ENCODE measurements at regions not wholly inside any gene's neighbourhood (a gene's known extent, or its start where the extent isn't known, plus 50 kb on each side); places are given as distances from the start of the nearest gene placed in this dataset.

DNA sequence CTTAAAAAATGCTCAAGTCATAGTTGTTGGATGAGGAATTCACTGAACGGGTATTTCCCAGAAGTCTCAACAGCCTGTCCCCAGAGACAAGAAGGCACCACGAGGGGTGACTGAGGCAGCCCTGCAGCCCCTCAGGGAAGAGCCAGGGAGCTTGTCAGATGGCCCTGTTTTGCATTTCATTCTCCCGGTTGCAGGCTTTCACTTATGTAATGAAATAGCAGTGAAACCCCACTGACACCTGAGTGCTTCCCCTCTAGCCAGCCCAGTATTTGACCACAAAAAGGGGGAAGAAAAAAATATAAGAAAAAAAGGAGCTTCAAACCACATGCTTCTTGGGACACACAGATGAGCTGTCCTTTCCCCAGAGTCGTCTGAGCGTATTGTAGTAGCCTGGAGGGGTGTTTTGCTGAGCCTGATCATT is 75.3 kb upstream of the IL12B start:
- Histone ChIP-seq H3K4me1 (ENCODE audit: insufficient read depth) (no peaks in the 10 kb centered on the region), H3K4me3 (no peak overlapping the region), H3K4me2 (no peak overlapping the region), H3K79me2 (no peaks in the 10 kb centered on the region), H2AFZ (no peak overlapping the region), H3K27me3 (no peaks in the 10 kb centered on the region), H3K36me3 (replicated peaks; ENCODE audit: insufficient read depth, low read depth) (no peaks in the 10 kb centered on the region), H3K27ac (no peak overlapping the region), H3K9me2 (replicated peaks; ENCODE audit: insufficient read depth) (no peaks in the 10 kb centered on the region), H3K9me3 (ENCODE audit: low read depth) (no peaks in the 10 kb centered on the region), H4K20me1 (ENCODE audit: insufficient read depth, poor library complexity, severe bottlenecking) (no peaks in the 10 kb centered on the region)
- WGBS (ENCODE audit: low lambda C conversion rate, missing lambda C conversion rate) = 49% methylated on average over 5 of the region's 5 CpGs
- no peak for DNase-seq (ENCODE audit: low spot score)
- TF ChIP-seq EZH2 (IDR thresholded peaks at IDR 0.05; ENCODE audit: borderline replicate concordance) (no peak), EZH2phosphoT487 (IDR thresholded peaks at IDR 0.05; ENCODE audit: low read depth, severe bottlenecking, unreplicated experiment) (no peak)
- TF ChIP-seq, protein P1, sequence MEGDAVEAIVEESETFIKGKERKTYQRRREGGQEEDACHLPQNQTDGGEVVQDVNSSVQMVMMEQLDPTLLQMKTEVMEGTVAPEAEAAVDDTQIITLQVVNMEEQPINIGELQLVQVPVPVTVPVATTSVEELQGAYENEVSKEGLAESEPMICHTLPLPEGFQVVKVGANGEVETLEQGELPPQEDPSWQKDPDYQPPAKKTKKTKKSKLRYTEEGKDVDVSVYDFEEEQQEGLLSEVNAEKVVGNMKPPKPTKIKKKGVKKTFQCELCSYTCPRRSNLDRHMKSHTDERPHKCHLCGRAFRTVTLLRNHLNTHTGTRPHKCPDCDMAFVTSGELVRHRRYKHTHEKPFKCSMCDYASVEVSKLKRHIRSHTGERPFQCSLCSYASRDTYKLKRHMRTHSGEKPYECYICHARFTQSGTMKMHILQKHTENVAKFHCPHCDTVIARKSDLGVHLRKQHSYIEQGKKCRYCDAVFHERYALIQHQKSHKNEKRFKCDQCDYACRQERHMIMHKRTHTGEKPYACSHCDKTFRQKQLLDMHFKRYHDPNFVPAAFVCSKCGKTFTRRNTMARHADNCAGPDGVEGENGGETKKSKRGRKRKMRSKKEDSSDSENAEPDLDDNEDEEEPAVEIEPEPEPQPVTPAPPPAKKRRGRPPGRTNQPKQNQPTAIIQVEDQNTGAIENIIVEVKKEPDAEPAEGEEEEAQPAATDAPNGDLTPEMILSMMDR (IDR thresholded peaks at IDR 0.05; ENCODE audit: poor library complexity) = no peak

DNA sequence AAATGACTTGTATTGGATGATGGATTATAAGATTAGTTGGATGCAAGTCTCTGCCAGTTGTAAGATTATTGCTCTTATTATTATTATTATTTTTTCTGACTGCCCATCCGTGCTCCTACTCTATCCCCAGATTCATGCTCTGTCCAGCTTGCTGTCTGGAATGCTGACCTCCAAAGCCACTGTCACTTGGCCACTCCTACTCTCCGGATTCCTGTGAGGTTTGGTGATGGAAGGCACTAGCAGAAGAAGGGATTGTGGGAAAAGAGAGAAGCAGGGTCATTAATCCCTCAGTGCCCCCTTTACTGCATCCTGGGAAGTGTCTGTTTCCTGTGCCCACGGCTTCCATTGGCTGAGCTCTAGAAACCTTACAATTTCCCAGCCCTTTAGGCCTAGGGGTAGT is 76.3 kb upstream of the IL12B start:
- no peaks in the 10 kb centered on the region for H3K79me2 ChIP-seq
- TF ChIP-seq EZH2 (IDR thresholded peaks at IDR 0.05; ENCODE audit: borderline replicate concordance) = no peak
- TF ChIP-seq, protein P1 (IDR thresholded peaks at IDR 0.05; ENCODE audit: poor library complexity) = no peak
- 76% methylated on average over 3 of the region's 3 CpGs for WGBS (ENCODE audit: low lambda C conversion rate, missing lambda C conversion rate)

DNA sequence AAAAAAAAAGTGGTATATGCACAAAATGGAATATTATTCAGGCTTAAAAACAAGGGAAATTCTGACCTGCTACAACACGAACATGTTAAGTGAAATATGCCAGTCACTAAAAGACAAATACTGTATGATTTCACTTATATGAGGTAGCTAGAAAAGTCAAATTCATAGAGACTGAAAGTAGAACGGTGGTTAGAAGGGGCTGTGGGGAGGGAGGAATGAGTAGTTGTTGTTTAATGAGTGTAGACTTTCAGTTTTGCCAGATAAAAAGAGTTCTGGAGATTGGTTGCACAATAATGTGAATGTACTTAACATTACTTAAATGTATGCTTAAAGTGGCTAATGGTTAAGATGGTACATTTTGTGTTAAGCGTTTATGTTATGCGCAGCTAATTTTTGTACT is 79.5 kb upstream of the IL12B start:
- H3K27ac ChIP-seq = no peak overlapping the region
- H4K20me1 ChIP-seq (ENCODE audit: insufficient read depth, poor library complexity, severe bottlenecking) = no peaks in the 10 kb centered on the region
- no peak overlapping the region for H3K4me2 ChIP-seq
- TF ChIP-seq, protein P1 (IDR thresholded peaks at IDR 0.05; ENCODE audit: poor library complexity) = no peak
- WGBS (ENCODE audit: low lambda C conversion rate, missing lambda C conversion rate) = 91% methylated on average over 4 of the region's 4 CpGs
- H2AFZ ChIP-seq = no peak overlapping the region
- DNase-seq (ENCODE audit: low spot score) = no peak
- H3K9me3 ChIP-seq (ENCODE audit: low read depth) = no peaks in the 10 kb centered on the region
- H3K9me2 ChIP-seq (replicated peaks; ENCODE audit: insufficient read depth) = no peaks in the 10 kb centered on the region
- H3K36me3 ChIP-seq (replicated peaks; ENCODE audit: insufficient read depth, low read depth) = no peaks in the 10 kb centered on the region
- no peaks in the 10 kb centered on the region for H3K79me2 ChIP-seq
- H3K4me1 ChIP-seq (ENCODE audit: insufficient read depth) = no peaks in the 10 kb centered on the region
- H3K4me3 ChIP-seq = no peak overlapping the region
- H3K27me3 ChIP-seq = no peaks in the 10 kb centered on the region

More for the DNA sequence above, 76.3 kb upstream of the IL12B start:
- no peaks in the 10 kb centered on the region for H3K36me3 ChIP-seq (replicated peaks; ENCODE audit: insufficient read depth, low read depth)
- no peak overlapping the region for H3K4me3 ChIP-seq
- no peak overlapping the region for H2AFZ ChIP-seq
- H3K27me3 ChIP-seq = no peaks in the 10 kb centered on the region
- no peaks in the 10 kb centered on the region for H4K20me1 ChIP-seq (ENCODE audit: insufficient read depth, poor library complexity, severe bottlenecking)
- no peaks in the 10 kb centered on the region for H3K4me1 ChIP-seq (ENCODE audit: insufficient read depth)
- H3K9me2 ChIP-seq (replicated peaks; ENCODE audit: insufficient read depth) = no peaks in the 10 kb centered on the region
- no peaks in the 10 kb centered on the region for H3K9me3 ChIP-seq (ENCODE audit: low read depth)
- H3K27ac ChIP-seq = no peak overlapping the region
- no peak overlapping the region for H3K4me2 ChIP-seq
- no peak for DNase-seq (ENCODE audit: low spot score)

DNA sequence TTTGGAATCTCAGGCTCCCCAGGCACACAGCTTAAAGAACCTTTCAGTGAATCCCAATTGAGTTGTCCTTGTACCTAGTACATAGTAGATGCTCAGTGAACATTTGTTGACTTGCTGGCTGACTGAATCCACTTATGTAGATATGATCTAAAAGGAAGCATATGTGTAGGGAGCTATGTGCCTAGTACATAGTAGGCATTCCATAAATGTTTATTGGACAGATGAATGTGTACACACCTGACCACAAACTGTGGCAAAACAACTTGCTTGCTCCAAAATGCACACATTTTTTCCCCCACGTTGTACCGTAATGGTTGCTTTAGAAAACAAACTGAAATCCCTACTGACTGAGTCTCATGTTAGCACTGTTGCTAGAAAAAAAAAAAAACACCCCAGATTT is 80.2 kb upstream of the IL12B start:
- H2AFZ ChIP-seq = no peak overlapping the region
- DNase-seq (ENCODE audit: low spot score) = no peak
- H3K9me2 ChIP-seq (replicated peaks; ENCODE audit: insufficient read depth) = no peaks in the 10 kb centered on the region
- H3K4me1 ChIP-seq (ENCODE audit: insufficient read depth) = no peaks in the 10 kb centered on the region
- H3K79me2 ChIP-seq = no peaks in the 10 kb centered on the region
- 77% methylated on average over 2 of the region's 2 CpGs for WGBS (ENCODE audit: low lambda C conversion rate, missing lambda C conversion rate)
- H3K4me3 ChIP-seq = no peak overlapping the region
- TF ChIP-seq EZH2phosphoT487 (IDR thresholded peaks at IDR 0.05; ENCODE audit: low read depth, severe bottlenecking, unreplicated experiment) (no peak), EZH2 (IDR thresholded peaks at IDR 0.05; ENCODE audit: borderline replicate concordance) (no peak)
- TF ChIP-seq, protein P1 (IDR thresholded peaks at IDR 0.05; ENCODE audit: poor library complexity) = no peak
- H3K27ac ChIP-seq = no peak overlapping the region
- H3K36me3 ChIP-seq (replicated peaks; ENCODE audit: insufficient read depth, low read depth) = no peaks in the 10 kb centered on the region
- H3K4me2 ChIP-seq = no peak overlapping the region
- H3K27me3 ChIP-seq = no peaks in the 10 kb centered on the region
- no peaks in the 10 kb centered on the region for H3K9me3 ChIP-seq (ENCODE audit: low read depth)
- H4K20me1 ChIP-seq (ENCODE audit: insufficient read depth, poor library complexity, severe bottlenecking) = no peaks in the 10 kb centered on the region

All from hepatocyte (in vitro differentiated cells).